ENCODE measurements at regions not wholly inside any gene's neighbourhood (a gene's known extent, or its start where the extent isn't known, plus 50 kb on each side); places are given as distances from the start of the nearest gene placed in this dataset.

DNA sequence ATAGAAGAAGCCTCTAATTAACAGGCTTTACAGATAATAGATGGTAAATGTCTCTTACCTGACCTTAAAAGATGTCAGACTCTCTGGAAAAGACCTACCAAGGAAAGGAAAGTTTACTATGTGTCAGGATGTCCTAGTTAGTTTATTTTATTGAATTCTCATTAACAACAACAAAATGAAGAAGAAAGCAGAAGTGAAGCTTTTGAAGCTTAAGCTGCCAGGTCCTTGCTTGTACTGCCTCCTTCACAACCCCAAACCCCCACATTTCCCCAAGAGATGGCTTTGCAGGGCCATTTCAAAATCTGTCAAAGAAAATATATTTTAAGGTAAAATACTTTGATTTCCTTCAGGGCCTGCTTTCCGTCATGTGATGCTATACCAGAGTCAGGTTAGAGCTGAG is 798.4 kb downstream of the TUSC7 start:
- no peak for DNase-seq (ENCODE audit: low read depth)
- no peak overlapping the region for H3K4me3 ChIP-seq (ENCODE audit: low read depth, low read length)
- TF ChIP-seq, protein P1, sequence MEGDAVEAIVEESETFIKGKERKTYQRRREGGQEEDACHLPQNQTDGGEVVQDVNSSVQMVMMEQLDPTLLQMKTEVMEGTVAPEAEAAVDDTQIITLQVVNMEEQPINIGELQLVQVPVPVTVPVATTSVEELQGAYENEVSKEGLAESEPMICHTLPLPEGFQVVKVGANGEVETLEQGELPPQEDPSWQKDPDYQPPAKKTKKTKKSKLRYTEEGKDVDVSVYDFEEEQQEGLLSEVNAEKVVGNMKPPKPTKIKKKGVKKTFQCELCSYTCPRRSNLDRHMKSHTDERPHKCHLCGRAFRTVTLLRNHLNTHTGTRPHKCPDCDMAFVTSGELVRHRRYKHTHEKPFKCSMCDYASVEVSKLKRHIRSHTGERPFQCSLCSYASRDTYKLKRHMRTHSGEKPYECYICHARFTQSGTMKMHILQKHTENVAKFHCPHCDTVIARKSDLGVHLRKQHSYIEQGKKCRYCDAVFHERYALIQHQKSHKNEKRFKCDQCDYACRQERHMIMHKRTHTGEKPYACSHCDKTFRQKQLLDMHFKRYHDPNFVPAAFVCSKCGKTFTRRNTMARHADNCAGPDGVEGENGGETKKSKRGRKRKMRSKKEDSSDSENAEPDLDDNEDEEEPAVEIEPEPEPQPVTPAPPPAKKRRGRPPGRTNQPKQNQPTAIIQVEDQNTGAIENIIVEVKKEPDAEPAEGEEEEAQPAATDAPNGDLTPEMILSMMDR (conservative IDR thresholded peaks at IDR 0.05; ENCODE audit: low read depth, low read length): no peak

DNA sequence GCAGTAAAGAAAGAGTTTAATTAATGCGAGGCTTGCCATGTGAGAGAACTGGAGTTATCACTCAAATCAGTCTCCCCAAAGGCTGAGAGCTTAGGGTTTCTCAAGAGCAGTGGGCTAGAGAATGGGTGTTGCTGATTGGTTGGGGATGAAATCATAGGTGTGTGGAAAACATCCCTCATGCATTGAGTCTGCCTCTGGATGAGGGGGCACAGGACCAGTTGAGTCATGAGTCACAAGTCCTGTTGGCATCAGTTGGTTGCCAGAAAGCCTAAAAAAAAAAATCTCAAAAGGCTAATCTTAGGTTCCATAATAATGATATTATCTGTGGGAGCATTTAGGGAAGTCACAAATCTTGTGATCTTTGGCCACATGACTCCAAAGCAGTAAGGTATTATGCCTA is 800.3 kb downstream of the TUSC7 start:
- TF ChIP-seq, protein P1 (conservative IDR thresholded peaks at IDR 0.05; ENCODE audit: low read depth, low read length): no peak
- no peak for DNase-seq (ENCODE audit: low read depth)
- H3K4me3 ChIP-seq (ENCODE audit: low read depth, low read length): no peak overlapping the region

DNA sequence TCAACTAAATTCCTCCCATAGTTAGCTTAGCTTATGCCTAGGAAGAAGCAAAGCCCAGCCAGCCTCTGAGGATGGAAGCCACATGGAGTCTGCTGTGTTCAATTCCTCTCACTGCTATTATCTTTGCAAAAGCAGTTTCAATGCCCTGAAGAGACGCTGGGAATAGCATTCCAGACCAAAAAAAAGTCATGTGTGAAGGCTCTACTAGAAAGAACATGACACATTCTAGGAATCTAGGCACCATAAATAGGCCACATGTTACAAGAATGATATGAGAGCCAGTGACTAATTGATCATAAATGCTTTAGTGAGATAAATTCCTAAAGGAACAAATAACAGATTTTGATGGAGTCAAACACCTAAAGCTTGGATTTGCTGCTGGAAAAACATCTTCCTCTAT is 800.8 kb downstream of the TUSC7 start:
- DNase-seq (ENCODE audit: low read depth): peak; percentile 17
- TF ChIP-seq, protein P1 (conservative IDR thresholded peaks at IDR 0.05; ENCODE audit: low read depth, low read length): no peak
- no peak overlapping the region for H3K4me3 ChIP-seq (ENCODE audit: low read depth, low read length)

DNA sequence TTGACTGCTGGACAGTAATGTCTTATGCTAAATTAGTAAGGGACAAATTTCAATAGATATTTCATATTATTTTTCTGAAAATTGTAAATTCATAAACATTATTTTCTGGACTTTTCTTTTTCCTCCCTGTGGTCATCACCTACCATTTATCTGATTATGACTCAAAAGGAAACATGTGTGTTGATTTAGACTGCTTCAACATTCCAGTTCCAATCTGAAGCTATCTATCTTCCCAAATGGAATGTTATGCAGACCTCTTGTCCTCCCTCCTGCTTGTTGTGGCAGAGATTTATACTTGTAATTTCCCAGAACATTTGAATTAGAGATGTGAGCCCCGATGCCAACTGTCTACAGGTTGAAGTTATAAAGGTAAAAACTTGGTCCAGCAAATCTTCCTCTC is 803.4 kb downstream of the TUSC7 start:
- TF ChIP-seq, protein P1 (conservative IDR thresholded peaks at IDR 0.05; ENCODE audit: low read depth, low read length): no peak
- peak; percentile 20 for DNase-seq (ENCODE audit: low read depth)

DNA sequence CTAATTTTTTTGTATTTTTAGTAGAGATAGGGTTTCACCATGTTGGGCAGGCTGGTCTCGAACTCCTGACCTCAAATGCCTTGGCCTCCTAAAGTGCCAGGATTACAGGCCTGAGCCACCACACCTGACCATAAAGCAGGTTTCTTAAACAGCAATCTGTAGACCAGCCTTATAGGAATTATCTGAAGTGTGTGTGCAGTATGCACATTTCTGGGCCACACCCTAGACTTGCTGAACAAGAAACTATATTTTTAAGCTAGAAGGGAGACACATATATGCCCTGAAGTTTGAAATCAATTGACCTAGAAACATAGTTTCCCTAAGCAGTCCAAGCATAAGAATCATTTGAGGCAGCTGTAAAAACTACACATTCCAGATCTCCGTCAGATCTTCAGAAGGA is 805.7 kb downstream of the TUSC7 start:
- no peak for DNase-seq (ENCODE audit: low read depth)
- TF ChIP-seq, protein P1 (conservative IDR thresholded peaks at IDR 0.05; ENCODE audit: low read depth, low read length): no peak
- H3K4me3 ChIP-seq (ENCODE audit: low read depth, low read length): no peak overlapping the region

More for the DNA sequence above, 803.4 kb downstream of the TUSC7 start:
- H3K4me3 ChIP-seq (ENCODE audit: low read depth, low read length): no peak overlapping the region

DNA sequence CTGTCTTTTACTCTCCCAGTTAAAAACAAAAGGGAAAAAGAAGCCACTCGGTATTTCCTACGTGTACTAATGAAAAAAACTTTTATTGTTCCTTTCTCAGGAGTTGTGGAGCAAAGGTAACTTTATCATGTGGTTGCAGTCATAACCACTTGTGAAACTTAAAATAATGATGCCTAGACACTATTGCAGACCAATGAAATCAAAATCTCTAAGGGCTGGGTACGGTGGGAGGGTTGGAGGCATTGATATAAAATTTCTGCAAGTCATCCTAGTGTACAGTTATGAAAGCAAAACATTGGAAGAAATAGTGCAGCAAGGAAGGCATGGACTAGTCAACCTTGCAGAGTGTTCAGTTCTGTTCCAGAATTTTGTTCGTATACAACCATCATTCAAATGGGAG is 808.8 kb downstream of the TUSC7 start:
- no peak overlapping the region for H3K4me3 ChIP-seq (ENCODE audit: low read depth, low read length)
- DNase-seq (ENCODE audit: low read depth): no peak
- TF ChIP-seq, protein P1 (conservative IDR thresholded peaks at IDR 0.05; ENCODE audit: low read depth, low read length): no peak

DNA sequence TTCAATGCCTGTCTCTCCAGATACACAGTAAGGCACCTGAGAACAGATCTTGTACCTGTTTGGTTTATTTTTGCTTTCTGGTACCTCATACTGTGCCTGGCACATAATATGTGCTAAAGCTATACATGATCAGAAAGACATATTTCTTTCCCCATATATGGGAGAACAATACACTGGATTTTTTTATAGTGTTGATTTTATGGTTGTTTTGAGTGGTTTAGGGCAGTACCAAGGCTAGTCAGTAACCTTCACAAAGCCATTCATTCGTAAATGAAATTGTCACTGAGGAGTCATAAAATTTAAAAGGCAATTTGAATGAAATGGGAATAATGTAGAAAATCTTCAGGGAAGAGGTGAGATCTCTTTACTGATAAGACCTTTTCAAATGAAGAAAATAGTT is 810.2 kb downstream of the TUSC7 start:
- DNase-seq (ENCODE audit: low read depth): no peak
- no peak overlapping the region for H3K4me3 ChIP-seq (ENCODE audit: low read depth, low read length)
- TF ChIP-seq, protein P1 (conservative IDR thresholded peaks at IDR 0.05; ENCODE audit: low read depth, low read length): no peak

Data from choroid plexus epithelial cell (primary cell).